ENCODE measurements at regions not wholly inside any gene's neighbourhood (a gene's known extent, or its start where the extent isn't known, plus 50 kb on each side); places are given as distances from the start of the nearest gene placed in this dataset.

- no peak for DNase-seq (ENCODE audit: low read depth)
Observed at GRCh38 chr2:128690869-128691268, 372.2 kb upstream of the HS6ST1 start.

GRCh38 chr2:128691526-128691925 is 372.9 kb upstream of the HS6ST1 start:
- DNase-seq (ENCODE audit: low read depth) = no peak

GRCh38 chr2:128692895-128693742 is 374.5 kb upstream of the HS6ST1 start:
- DNase-seq (ENCODE audit: low read depth) = no peak

GRCh38 chr2:128693743-128694029 is 375.0 kb upstream of the HS6ST1 start:
- DNase-seq (ENCODE audit: low read depth) = no peak

- no peak for DNase-seq (ENCODE audit: low read depth)
Observed at GRCh38 chr2:128695646-128696220, 377.1 kb upstream of the HS6ST1 start.

GRCh38 chr2:128696421-128696820 is 377.8 kb upstream of the HS6ST1 start:
- no peak for DNase-seq (ENCODE audit: low read depth)

- no peak for DNase-seq (ENCODE audit: low read depth)
Observed at GRCh38 chr2:128701418-128701817, 382.8 kb upstream of the HS6ST1 start.

- DNase-seq (ENCODE audit: low read depth) = no peak
Observed at GRCh38 chr2:128702616-128703015, 383.9 kb upstream of the HS6ST1 start.

- DNase-seq (ENCODE audit: low read depth) = no peak
Observed at GRCh38 chr2:128708106-128708816, 389.6 kb upstream of the HS6ST1 start.

GRCh38 chr2:128710242-128710641 is 391.6 kb upstream of the HS6ST1 start:
- DNase-seq (ENCODE audit: low read depth) = no peak

- DNase-seq (ENCODE audit: low read depth) = no peak
Observed at GRCh38 chr2:128710729-128711128, 392.1 kb upstream of the HS6ST1 start.

GRCh38 chr2:128714285-128714684 is 395.6 kb upstream of the HS6ST1 start:
- no peak for DNase-seq (ENCODE audit: low read depth)

- no peak for DNase-seq (ENCODE audit: low read depth)
Observed at GRCh38 chr2:128714851-128715312, 396.2 kb upstream of the HS6ST1 start.

- DNase-seq (ENCODE audit: low read depth) = no peak
Observed at GRCh38 chr2:128715360-128715759, 396.7 kb upstream of the HS6ST1 start.

GRCh38 chr2:128716299-128716721 is 397.6 kb upstream of the HS6ST1 start:
- no peak for DNase-seq (ENCODE audit: low read depth)

GRCh38 chr2:128717758-128718710 is 399.4 kb upstream of the HS6ST1 start:
- DNase-seq (ENCODE audit: low read depth) = no peak

GRCh38 chr2:128720080-128721022 is 401.7 kb upstream of the HS6ST1 start:
- DNase-seq (ENCODE audit: low read depth) = no peak

- no peak for DNase-seq (ENCODE audit: low read depth)
Observed at GRCh38 chr2:128721096-128721495, 402.4 kb upstream of the HS6ST1 start.

GRCh38 chr2:128722489-128722888 is 403.8 kb upstream of the HS6ST1 start:
- DNase-seq (ENCODE audit: low read depth) = no peak

GRCh38 chr2:128724547-128724946 is 405.9 kb upstream of the HS6ST1 start:
- no peak for DNase-seq (ENCODE audit: low read depth)

- DNase-seq (ENCODE audit: low read depth) = no peak
Observed at GRCh38 chr2:128724972-128725371, 406.3 kb upstream of the HS6ST1 start.

All from stimulated activated CD8-positive, alpha-beta memory T cell treated with anti-CD3 and anti-CD28 coated beads, Interleukin-4, amount 100 ng/mL, for 24 hours (primary cell).